ENCODE measurements at regions not wholly inside any gene's neighbourhood (a gene's known extent, or its start where the extent isn't known, plus 50 kb on each side); places are given as distances from the start of the nearest gene placed in this dataset.

- no peak for DNase-seq (ENCODE audit: low read depth in 2 of 2)
These were observed 138.3 kb upstream of the SGK1 start for GRCh38 chr6:134456226-134456625.

- no peak for DNase-seq (ENCODE audit: low read depth in 2 of 2)
These were observed 137.4 kb upstream of the SGK1 start for GRCh38 chr6:134455319-134455718.

- DNase-seq (ENCODE audit: low read depth in 2 of 2): no peak
These were observed 136.9 kb upstream of the SGK1 start for GRCh38 chr6:134454794-134455193.

GRCh38 chr6:134453792-134454510, 136.0 kb upstream of the SGK1 start:
- no peak for DNase-seq (ENCODE audit: low read depth in 2 of 2)

DNA sequence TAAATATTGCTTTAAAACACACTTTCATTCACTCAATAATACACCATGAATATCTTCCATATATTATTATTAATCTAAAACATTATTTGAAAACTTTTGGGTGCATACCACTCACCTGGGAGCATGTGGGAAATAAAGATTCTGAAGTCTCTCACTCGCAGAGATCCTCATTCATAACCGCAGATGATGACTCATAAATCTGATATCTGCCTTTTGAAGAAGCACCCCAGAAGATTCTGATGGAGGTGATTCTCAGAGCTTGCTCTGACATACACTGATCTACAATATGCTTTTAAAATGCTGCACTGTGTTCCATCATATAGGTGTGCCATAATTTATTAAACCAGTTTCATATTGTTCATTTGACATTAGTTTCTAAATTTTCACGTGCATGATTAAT, 135.0 kb upstream of the SGK1 start:
- DNase-seq (ENCODE audit: low read depth in 2 of 2): no peak

GRCh38 chr6:134451529-134451928, 133.6 kb upstream of the SGK1 start:
- DNase-seq (ENCODE audit: low read depth in 2 of 2): no peak

DNA sequence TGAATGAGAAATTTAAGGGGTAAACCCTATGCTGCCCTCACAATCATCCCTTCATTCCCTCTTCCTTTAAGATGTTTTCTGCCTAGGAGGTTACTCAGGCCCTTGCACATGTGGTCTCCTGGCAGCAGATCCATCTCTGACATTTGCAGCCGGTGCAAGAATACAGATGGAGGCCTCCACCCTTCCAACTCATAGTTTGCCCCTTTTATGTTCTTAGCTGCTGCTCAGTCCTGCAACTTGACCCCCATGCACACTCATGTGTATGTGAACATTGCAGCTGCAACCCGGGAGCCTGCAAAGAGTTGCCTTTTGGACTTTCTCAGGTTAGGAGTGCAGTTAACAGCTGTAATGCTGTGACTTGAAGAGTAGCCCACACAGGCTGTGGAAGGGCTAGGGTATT, 131.9 kb upstream of the SGK1 start:
- no peak for DNase-seq (ENCODE audit: low read depth in 2 of 2)

GRCh38 chr6:134449004-134449403, 131.1 kb upstream of the SGK1 start:
- DNase-seq (ENCODE audit: low read depth in 2 of 2): no peak

GRCh38 chr6:134447883-134448387, 130.0 kb upstream of the SGK1 start:
- no peak for DNase-seq (ENCODE audit: low read depth in 2 of 2)

GRCh38 chr6:134447423-134447822, 129.5 kb upstream of the SGK1 start:
- no peak for DNase-seq (ENCODE audit: low read depth in 2 of 2)

DNA sequence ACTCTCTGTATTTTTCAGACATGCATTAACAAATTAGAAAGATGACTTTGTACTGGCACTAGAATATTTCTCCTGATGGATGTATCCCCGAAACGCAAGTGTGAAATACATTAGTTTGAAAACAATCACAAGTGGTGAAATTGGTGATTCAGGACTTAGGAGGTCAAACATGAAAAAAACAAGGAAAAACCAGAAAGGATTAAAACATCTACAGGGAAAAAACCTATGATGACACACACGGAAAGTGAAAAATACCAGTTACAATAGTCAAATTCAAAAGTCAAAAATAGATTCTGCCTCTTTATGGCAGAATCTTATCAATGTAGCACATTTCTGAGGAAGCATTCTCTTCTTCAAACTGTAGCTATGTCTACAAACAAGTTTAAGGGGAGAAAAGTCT, 129.0 kb upstream of the SGK1 start:
- DNase-seq (ENCODE audit: low read depth in 2 of 2): no peak

DNA sequence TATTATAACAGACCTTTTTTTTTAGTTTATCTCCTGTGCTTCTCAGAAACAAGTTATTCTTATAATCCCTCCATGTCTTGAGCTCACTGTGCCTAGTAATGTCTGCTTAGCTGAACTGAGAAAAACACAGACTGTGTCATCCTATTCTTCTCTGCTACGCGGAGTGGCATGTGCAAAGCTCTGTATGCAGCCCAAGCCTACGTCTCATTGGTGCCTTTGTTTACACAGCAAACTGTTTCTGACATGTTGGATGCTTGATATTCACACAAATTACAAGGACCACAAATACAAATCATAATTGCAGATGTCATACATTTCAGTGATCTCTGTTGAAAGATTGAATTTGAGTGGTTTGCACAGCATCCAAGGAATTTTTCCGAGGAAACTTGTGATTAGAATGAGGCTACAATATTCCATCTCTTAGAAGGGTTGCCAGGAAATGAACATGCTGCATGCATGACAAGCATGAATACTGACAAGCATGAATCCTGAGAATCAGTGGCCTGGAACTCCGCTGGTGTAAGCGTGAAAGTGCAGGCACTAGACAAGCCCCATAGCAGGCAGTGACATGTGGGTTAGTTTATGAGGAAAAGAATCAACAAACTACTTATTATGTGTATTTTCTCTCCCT, 128.4 kb upstream of the SGK1 start:
- DNase-seq (ENCODE audit: low read depth in 2 of 2): no peak

DNA sequence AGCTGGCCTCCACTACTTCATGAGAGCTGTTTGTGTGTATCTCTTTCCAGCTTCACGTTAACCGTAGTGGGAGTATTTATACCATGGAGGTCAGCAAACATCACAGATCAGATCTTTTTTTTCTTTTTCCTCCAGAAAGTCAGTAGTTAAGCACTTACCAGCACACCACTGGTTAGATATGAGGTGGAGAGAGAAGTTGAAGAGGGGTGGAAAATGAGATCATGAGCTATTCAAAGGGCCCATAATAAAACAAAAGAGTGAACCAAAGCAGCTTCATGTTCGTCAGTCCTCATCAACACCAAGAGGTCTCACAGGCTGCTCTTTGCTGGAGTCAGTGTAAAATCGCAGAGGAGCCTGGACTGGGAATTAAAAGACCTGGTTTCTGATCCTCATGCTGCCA, 125.1 kb upstream of the SGK1 start:
- no peak for DNase-seq (ENCODE audit: low read depth in 2 of 2)

DNA sequence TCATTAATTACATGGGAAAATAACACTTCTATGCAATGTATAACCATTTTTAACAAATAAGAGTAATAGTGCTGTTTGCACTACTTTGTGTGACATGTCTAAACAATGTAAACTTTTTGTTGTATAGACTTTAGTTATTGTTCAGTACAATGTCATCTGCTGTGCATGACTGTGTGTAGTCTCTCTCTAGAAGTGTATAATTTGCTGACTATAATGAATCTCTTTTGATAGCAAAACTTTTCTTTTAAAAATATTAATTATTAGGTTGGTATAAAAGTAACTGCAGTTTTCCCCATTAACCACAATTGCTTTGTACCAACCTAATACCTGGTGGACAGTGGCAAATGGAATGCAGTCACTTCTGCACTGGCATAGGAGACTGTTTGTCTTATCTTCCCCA, 124.2 kb upstream of the SGK1 start:
- DNase-seq (ENCODE audit: low read depth in 2 of 2): no peak

- no peak for DNase-seq (ENCODE audit: low read depth in 2 of 2)
These were observed 120.9 kb upstream of the SGK1 start for GRCh38 chr6:134438837-134439236.

DNA sequence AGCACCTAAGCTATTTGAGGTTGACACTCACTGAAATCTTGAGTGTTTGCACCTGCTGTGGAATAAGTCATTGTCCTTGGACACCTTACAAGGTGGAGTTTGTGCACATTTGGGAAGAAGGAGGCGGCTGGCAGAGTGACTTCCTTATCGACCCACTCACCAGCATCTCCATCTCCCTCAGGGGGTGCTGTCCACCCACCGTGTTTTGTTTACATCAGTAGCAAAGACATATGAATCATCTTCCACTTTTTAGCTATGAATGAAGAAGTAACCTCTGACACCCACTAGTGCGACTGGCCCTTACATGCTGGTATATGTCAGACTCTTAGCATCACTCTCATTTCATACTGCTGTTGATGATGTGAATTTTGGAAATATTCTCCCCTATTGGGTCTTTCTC, 119.5 kb upstream of the SGK1 start:
- DNase-seq (ENCODE audit: low read depth in 2 of 2): no peak

DNA sequence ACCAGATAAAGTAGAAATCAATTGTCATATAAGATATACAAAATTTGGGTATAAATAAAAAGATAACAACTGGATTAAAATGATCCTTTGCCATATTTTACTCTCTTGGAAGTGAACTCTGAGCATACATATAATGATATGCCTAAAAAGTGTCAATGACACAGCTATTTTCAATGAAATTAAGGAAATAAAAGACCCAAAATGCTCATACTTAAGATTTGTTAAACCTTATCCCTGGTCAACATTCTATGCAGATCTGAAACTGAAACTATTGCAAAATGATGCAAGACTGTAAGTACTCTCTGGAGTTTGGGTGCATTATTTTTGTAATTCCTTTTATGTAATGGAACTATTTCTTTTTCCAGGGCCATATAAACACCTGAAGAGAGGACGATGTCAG, 119.0 kb upstream of the SGK1 start:
- DNase-seq (ENCODE audit: low read depth in 2 of 2): no peak

GRCh38 chr6:134436281-134436815, 118.4 kb upstream of the SGK1 start:
- peak in 1 of 2 donors; percentile 40 for DNase-seq (ENCODE audit: low read depth in 2 of 2)

GRCh38 chr6:134435814-134436280, 117.9 kb upstream of the SGK1 start:
- DNase-seq (ENCODE audit: low read depth in 2 of 2): no peak

DNA sequence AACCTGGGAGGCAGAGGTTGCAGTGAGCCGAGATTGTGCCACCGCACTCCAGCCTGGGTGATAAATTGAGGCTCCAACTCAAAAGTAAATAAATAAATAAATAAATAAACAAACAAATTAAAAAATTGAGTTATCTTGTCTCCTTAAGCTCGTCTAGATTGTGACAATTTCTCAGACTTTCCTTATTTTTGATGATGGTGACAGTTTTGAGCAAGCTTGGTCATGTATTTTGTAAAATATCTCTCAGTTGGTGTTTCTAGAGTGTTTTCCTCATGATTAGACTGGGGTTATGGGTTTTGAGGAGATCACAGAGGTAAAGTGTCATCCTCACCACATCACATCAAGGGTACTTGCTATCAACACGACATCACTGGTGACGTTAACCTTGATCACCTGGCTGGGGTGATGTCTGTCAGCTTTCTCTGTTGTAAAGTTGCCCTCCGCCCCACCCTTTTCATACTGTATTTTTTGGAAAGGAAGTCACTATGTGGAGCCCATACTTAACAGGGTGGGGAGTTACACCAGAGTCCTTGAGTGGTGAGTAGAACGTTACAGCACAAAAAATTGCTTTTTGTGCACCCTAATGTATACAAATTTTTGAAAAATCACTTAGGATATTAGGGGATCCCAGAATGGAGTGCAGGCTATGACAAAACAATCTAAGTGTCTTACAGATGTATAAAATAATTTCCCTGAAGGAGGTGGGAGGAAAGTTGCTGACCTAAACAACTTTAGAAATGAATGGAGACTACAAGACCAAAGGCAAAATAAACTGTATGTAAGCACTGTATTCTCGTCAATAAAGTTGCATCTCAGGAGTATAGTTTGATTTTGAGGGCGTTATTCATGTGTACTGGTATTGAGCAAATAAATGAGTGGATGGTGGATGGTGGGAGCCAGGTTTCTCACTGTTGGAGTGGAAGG, 116.4 kb upstream of the SGK1 start:
- no peak for DNase-seq (ENCODE audit: low read depth in 2 of 2)

DNA sequence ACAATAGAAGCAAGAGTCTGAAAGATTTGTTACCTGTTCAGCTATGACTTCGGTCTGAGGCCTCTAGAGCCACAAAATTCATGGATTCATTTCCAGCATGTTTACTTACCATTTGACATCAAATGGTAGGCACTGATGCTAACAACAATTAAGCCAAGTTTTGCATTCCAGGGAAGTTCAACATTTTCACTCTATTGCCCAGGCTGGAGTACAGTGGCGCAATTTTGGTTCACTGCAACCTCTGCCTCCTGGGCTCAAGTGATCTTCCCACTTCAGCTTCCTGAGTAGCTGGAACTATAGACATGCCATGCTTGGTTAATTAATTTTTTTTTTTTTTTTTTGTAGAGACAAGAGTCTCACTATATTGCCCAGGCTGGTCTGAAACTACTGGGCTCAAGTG, 114.1 kb upstream of the SGK1 start:
- DNase-seq (ENCODE audit: low read depth in 2 of 2): no peak

GRCh38 chr6:134431421-134431859, 113.5 kb upstream of the SGK1 start:
- no peak for DNase-seq (ENCODE audit: low read depth in 2 of 2)

Data from stimulated activated CD4-positive, alpha-beta T cell treated with anti-CD3 and anti-CD28 coated beads, Interleukin-1b, Interleukin-23, amount 100 ng/mL, for 1 hour (primary cell).